HG03095 (cell line): ENCODE measurements at regions not wholly inside any gene's neighbourhood (a gene's known extent, or its start where the extent isn't known, plus 50 kb on each side); places are given as distances from the start of the nearest gene placed in this dataset.

Source experiments
- ATAC-seq: cut with Tn5 transposase; IDR thresholded peaks from one replicate; pipeline ENCODE4 v1.9.1; 2021; ENCODE audit warnings: moderate library complexity; ENCODE audit not compliant: unreplicated experiment

GRCh38 chr18:72470391-72470790 is 73.8 kb downstream of the CBLN2 start:
- ATAC-seq = no peak

GRCh38 chr18:72468021-72468710 is 76.0 kb downstream of the CBLN2 start:
- no peak for ATAC-seq

GRCh38 chr18:72460210-72460680 is 83.9 kb downstream of the CBLN2 start:
- no peak for ATAC-seq

GRCh38 chr18:72458271-72458670 is 85.9 kb downstream of the CBLN2 start:
- no peak for ATAC-seq

GRCh38 chr18:72456802-72457201 is 87.3 kb downstream of the CBLN2 start:
- ATAC-seq = no peak

- ATAC-seq = no peak
Observed at GRCh38 chr18:72452328-72452727, 91.8 kb downstream of the CBLN2 start.

- ATAC-seq = no peak
Observed at GRCh38 chr18:72444798-72445155, 99.4 kb downstream of the CBLN2 start.

- no peak for ATAC-seq
Observed at GRCh38 chr18:72444111-72444797, 99.9 kb downstream of the CBLN2 start.

GRCh38 chr18:72436401-72436800 is 107.7 kb downstream of the CBLN2 start:
- ATAC-seq = no peak

GRCh38 chr18:72433756-72434155 is 110.4 kb downstream of the CBLN2 start:
- ATAC-seq = no peak

- no peak for ATAC-seq
Observed at GRCh38 chr18:72427721-72428120, 116.4 kb downstream of the CBLN2 start.

GRCh38 chr18:72419914-72420313 is 124.2 kb downstream of the CBLN2 start:
- ATAC-seq = no peak

GRCh38 chr18:72412927-72413326 is 131.2 kb downstream of the CBLN2 start:
- no peak for ATAC-seq

GRCh38 chr18:72411261-72411660 is 132.9 kb downstream of the CBLN2 start:
- ATAC-seq = no peak

GRCh38 chr18:72410399-72410798 is 133.7 kb downstream of the CBLN2 start:
- no peak for ATAC-seq

GRCh38 chr18:72409903-72410302 is 134.2 kb downstream of the CBLN2 start:
- no peak for ATAC-seq

- ATAC-seq = no peak
Observed at GRCh38 chr18:72407048-72407447, 137.1 kb downstream of the CBLN2 start.

GRCh38 chr18:72391951-72392350 is 152.2 kb downstream of the CBLN2 start:
- no peak for ATAC-seq

GRCh38 chr18:72391427-72391826 is 152.7 kb downstream of the CBLN2 start:
- no peak for ATAC-seq

- no peak for ATAC-seq
Observed at GRCh38 chr18:72378016-72378415, 166.1 kb downstream of the CBLN2 start.

GRCh38 chr18:72376256-72376655 is 167.9 kb downstream of the CBLN2 start:
- no peak for ATAC-seq

GRCh38 chr18:72375618-72376017 is 168.5 kb downstream of the CBLN2 start:
- no peak for ATAC-seq

- no peak for ATAC-seq
Observed at GRCh38 chr18:72372076-72372475, 172.1 kb downstream of the CBLN2 start.
